ENCODE measurements at regions not wholly inside any gene's neighbourhood (a gene's known extent, or its start where the extent isn't known, plus 50 kb on each side); places are given as distances from the start of the nearest gene placed in this dataset.
"Not testable (repeated sequence)": the region's sequence is repeated elsewhere in the genome, so short reads cannot be mapped to it uniquely, and the experiment has no call there.

- DNase-seq: not testable (repeated sequence)
Observed at GRCh38 chr1:58051187-58051586, 495.3 kb downstream of the OMA1 start.

GRCh38 chr1:58047265-58047858 lies 499.2 kb downstream of the OMA1 start:
- peak; percentile 49 for DNase-seq

- DNase-seq: no peak
Observed at GRCh38 chr1:58045094-58045705, 501.3 kb downstream of the OMA1 start.

GRCh38 chr1:58041621-58042020 lies 504.9 kb downstream of the OMA1 start:
- DNase-seq: no peak

GRCh38 chr1:58038574-58038973 lies 508.0 kb downstream of the OMA1 start:
- DNase-seq: no peak

- no peak for DNase-seq
Observed at GRCh38 chr1:58035523-58035922, 511.0 kb downstream of the OMA1 start.

- no peak for DNase-seq
Observed at GRCh38 chr1:58033311-58033710, 513.2 kb downstream of the OMA1 start.

- no peak for DNase-seq
Observed at GRCh38 chr1:58032611-58033073, 513.9 kb downstream of the OMA1 start.

- no peak for DNase-seq
Observed at GRCh38 chr1:58031416-58031815, 515.1 kb downstream of the OMA1 start.

- no peak for DNase-seq
Observed at GRCh38 chr1:58030456-58030855, 516.1 kb downstream of the OMA1 start.

- no peak for DNase-seq
Observed at GRCh38 chr1:58017641-58018040, 528.9 kb downstream of the OMA1 start.

GRCh38 chr1:58013237-58013636 lies 533.3 kb downstream of the OMA1 start:
- DNase-seq: no peak

GRCh38 chr1:58011978-58012377 lies 534.5 kb downstream of the OMA1 start:
- no peak for DNase-seq

GRCh38 chr1:58006421-58007046 lies 540.0 kb downstream of the OMA1 start:
- DNase-seq: no peak

- DNase-seq: no peak
Observed at GRCh38 chr1:58005212-58005611, 541.3 kb downstream of the OMA1 start.

GRCh38 chr1:58003988-58004387 lies 542.5 kb downstream of the OMA1 start:
- no peak for DNase-seq

- no peak for DNase-seq
Observed at GRCh38 chr1:58003059-58003458, 543.5 kb downstream of the OMA1 start.

GRCh38 chr1:58000821-58001220 lies 545.7 kb downstream of the OMA1 start:
- no peak for DNase-seq

- no peak for DNase-seq
Observed at GRCh38 chr1:58000116-58000515, 546.4 kb downstream of the OMA1 start.

- no peak for DNase-seq
Observed at GRCh38 chr1:57996400-57996799, 550.1 kb downstream of the OMA1 start.

- DNase-seq: no peak
Observed at GRCh38 chr1:57991289-57991688, 555.2 kb downstream of the OMA1 start.

GRCh38 chr1:57989877-57990276 lies 556.6 kb downstream of the OMA1 start:
- no peak for DNase-seq

- DNase-seq: no peak
Observed at GRCh38 chr1:57987523-57987922, 559.0 kb downstream of the OMA1 start.

GRCh38 chr1:57986432-57986831 lies 560.1 kb downstream of the OMA1 start:
- DNase-seq: no peak

GRCh38 chr1:57984277-57984676 lies 560.4 kb upstream of the DAB1 start:
- DNase-seq: no peak
